GM23338 (cell line): ENCODE measurements at regions not wholly inside any gene's neighbourhood (a gene's known extent, or its start where the extent isn't known, plus 50 kb on each side); places are given as distances from the start of the nearest gene placed in this dataset.

ENCODE experiments used
- ATAC-seq: fragments of 200-7000 bp; cut with Tn5 transposase; 3 replicates; pipeline ENCODE4 v1.9.1; 2020
- DNase-seq: peaks from one replicate; pipeline ENCODE4 v3.0.0-alpha.2; 2015; ENCODE audit warnings: low spot score
- H2AFZ ChIP-seq: fragments of 200-600 bp; sonication (generic); 2 replicates; pipeline ENCODE4 v1.8.0; 2016; ENCODE audit warnings: antibody characterized with exemption, mild to moderate bottlenecking, moderate library complexity
- H3F3A ChIP-seq: fragments of 200-600 bp; sonication (generic); replicated peaks from 2 replicates; pipeline ENCODE4 v1.8.0; 2017; ENCODE audit warnings: antibody characterized with exemption, mixed run types, low read depth
- H3K27ac ChIP-seq: fragments of 200-600 bp; sonication (generic); 2 replicates; pipeline ENCODE4 v1.6.1; 2016; ENCODE audit warnings: low read depth
- H3K27me3 ChIP-seq: fragments of 200-600 bp; sonication (generic); 2 replicates; pipeline ENCODE4 v1.8.0; 2016; ENCODE audit warnings: mild to moderate bottlenecking, mixed run types, moderate library complexity; ENCODE audit not compliant: insufficient read depth
- H3K36me3 ChIP-seq: fragments of 200-600 bp; sonication (generic); 2 replicates; pipeline ENCODE4 v1.8.0; 2016; ENCODE audit warnings: mild to moderate bottlenecking; ENCODE audit not compliant: insufficient read depth
- H3K4me1 ChIP-seq: fragments of 200-600 bp; sonication (generic); 2 replicates; pipeline ENCODE4 v1.8.0; 2016; ENCODE audit warnings: mild to moderate bottlenecking, moderate library complexity; ENCODE audit not compliant: insufficient read depth
- H3K4me2 ChIP-seq: fragments of 200-600 bp; sonication (generic); 2 replicates; pipeline ENCODE4 v1.7.1; 2017; ENCODE audit warnings: mixed run types
- H3K4me3 ChIP-seq: fragments of 200-600 bp; sonication (generic); 2 replicates; pipeline ENCODE4 v1.6.1; 2016; ENCODE audit warnings: mixed run types
- H3K79me2 ChIP-seq: fragments of 200-600 bp; sonication (generic); replicated peaks from 2 replicates; pipeline ENCODE4 v1.8.0; 2017; ENCODE audit warnings: mild to moderate bottlenecking; ENCODE audit not compliant: insufficient read depth
- H3K9me2 ChIP-seq: fragments of 200-600 bp; sonication (generic); 2 replicates; pipeline ENCODE4 v1.8.0; 2017; ENCODE audit not compliant: insufficient read depth
- H4K20me1 ChIP-seq: fragments of 200-600 bp; sonication (generic); replicated peaks from 2 replicates; pipeline ENCODE4 v1.8.0; 2017; ENCODE audit warnings: mild to moderate bottlenecking; ENCODE audit not compliant: insufficient read depth
- H3K27ac Mint-ChIP-seq: 2 replicates; pipeline ENCODE4 v1.8.0; 2020; ENCODE audit warnings: inconsistent platforms, mild to moderate bottlenecking, moderate library complexity, mixed read lengths
- H3K27me3 Mint-ChIP-seq: 3 replicates; pipeline ENCODE4 v1.8.0; 2022; ENCODE audit warnings: low read depth, mild to moderate bottlenecking, moderate library complexity, mixed read lengths, inconsistent platforms; ENCODE audit not compliant: insufficient read depth, poor library complexity
- H3K36me3 Mint-ChIP-seq: 3 replicates; pipeline ENCODE4 v1.8.0; 2021; ENCODE audit warnings: low read depth, mild to moderate bottlenecking, inconsistent platforms, moderate library complexity, mixed read lengths
- H3K4me1 Mint-ChIP-seq: 3 replicates; pipeline ENCODE4 v1.8.0; 2020; ENCODE audit warnings: mild to moderate bottlenecking, inconsistent platforms, mixed read lengths
- H3K4me3 Mint-ChIP-seq: 3 replicates; pipeline ENCODE4 v1.8.0; 2021; ENCODE audit warnings: moderate library complexity, mild to moderate bottlenecking, inconsistent platforms, mixed read lengths
- H3K9me3 Mint-ChIP-seq: 3 replicates; pipeline ENCODE4 v1.8.0; 2020; ENCODE audit warnings: moderate library complexity, mild to moderate bottlenecking, inconsistent platforms, mixed read lengths
- CREB1 ChIP-seq: fragments of 250-450 bp; sonication (Bioruptor Pico); IDR thresholded peaks from 2 replicates; pipeline ENCODE4 v1.5.0; 2020; ENCODE audit warnings: low read depth, mild to moderate bottlenecking, moderate library complexity
- CTCF ChIP-seq, 2 experiments: fragments of 200-600 bp in 1 of 2; sonication (generic) in 1 of 2; conservative IDR thresholded peaks; 2 replicates each; pipeline versions ENCODE4 v1.5.1 to v1.6.1; 2016 to 2017; ENCODE audit warnings: antibody characterized with exemption in 2 of 2, low read depth in 2 of 2, mild to moderate bottlenecking in 2 of 2, moderate library complexity in 1 of 2
- ETS1 ChIP-seq: IDR thresholded peaks from 2 replicates; pipeline ENCODE4 v1.6.1; 2016; ENCODE audit warnings: antibody characterized with exemption
- EZH2 ChIP-seq: fragments of 200-600 bp; sonication (generic); IDR thresholded peaks from one replicate; pipeline ENCODE4 v1.8.0; 2017; ENCODE audit warnings: antibody characterized with exemption, mild to moderate bottlenecking, low read depth; ENCODE audit not compliant: unreplicated experiment
- EZH2phosphoT487 ChIP-seq: fragments of 200-600 bp; sonication (generic); IDR thresholded peaks from one replicate; pipeline ENCODE4 v1.8.1; 2018; ENCODE audit warnings: antibody characterized with exemption; ENCODE audit not compliant: unreplicated experiment
- JUNB ChIP-seq: IDR thresholded peaks from one replicate; pipeline ENCODE4 v1.6.1; 2016; ENCODE audit warnings: antibody characterized with exemption; ENCODE audit not compliant: unreplicated experiment
- NANOG ChIP-seq: IDR thresholded peaks from 2 replicates; pipeline ENCODE4 v1.6.1; 2016; ENCODE audit warnings: antibody characterized with exemption, borderline replicate concordance
- POLR2AphosphoS5 ChIP-seq: IDR thresholded peaks from 2 replicates; pipeline ENCODE4 v1.6.1; 2016; ENCODE audit warnings: antibody characterized with exemption, low read depth
- REST ChIP-seq: IDR thresholded peaks from one replicate; pipeline ENCODE4 v1.6.1; 2018; ENCODE audit warnings: antibody characterized with exemption; ENCODE audit not compliant: unreplicated experiment
- STAT1 ChIP-seq: IDR thresholded peaks from one replicate; pipeline ENCODE4 v1.6.1; 2016; ENCODE audit warnings: antibody characterized with exemption; ENCODE audit not compliant: unreplicated experiment
- ZNF114 ChIP-seq: fragments of 250-450 bp; sonication (Bioruptor Pico); IDR thresholded peaks from 2 replicates; pipeline ENCODE4 v1.5.0; 2020; ENCODE audit warnings: mild to moderate bottlenecking, moderate library complexity
- ZNF331 ChIP-seq: fragments of 250-450 bp; sonication (Bioruptor Pico); IDR thresholded peaks from 2 replicates; pipeline ENCODE4 v1.5.0; 2020; ENCODE audit warnings: low read depth, mild to moderate bottlenecking, moderate library complexity
- TF ChIP-seq, protein P1 (sequence below): fragments of 250-450 bp; sonication (Bioruptor Pico); IDR thresholded peaks from 2 replicates; pipeline ENCODE4 v1.5.0; 2020; ENCODE audit warnings: mild to moderate bottlenecking, moderate library complexity

GRCh38 chr17:6240601-6241000 is 170.4 kb downstream of the WSCD1 start (continued):
- TF ChIP-seq CREB1 (CRISPR knock-in tag) (no peak), ZNF331 (CRISPR knock-in tag) (no peak), NANOG (no peak)

DNA sequence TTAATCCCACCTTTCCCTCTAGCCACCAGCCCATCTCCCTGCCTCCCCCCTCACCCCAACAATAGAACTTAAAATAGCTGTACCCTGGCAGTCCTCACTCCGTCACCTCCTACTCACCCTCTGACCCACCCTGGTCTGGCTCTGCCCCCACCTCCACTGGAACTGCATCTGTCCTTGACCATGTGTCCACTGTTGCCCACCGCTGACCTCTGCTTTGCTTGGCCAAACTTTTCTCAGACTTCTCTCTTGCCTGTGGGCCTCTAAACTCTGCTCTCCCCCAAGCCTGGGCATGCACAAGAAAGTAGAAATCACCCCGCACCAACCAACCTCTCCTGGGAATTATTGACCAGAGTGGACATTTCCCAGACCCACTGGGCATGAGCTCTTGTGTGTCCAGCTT is 169.8 kb downstream of the WSCD1 start:
- TF ChIP-seq JUNB (no peak), ZNF114 (CRISPR knock-in tag) (no peak), REST (no peak), CREB1 (CRISPR knock-in tag) (no peak), STAT1 (no peak), EZH2 (no peak), NANOG (no peak), EZH2phosphoT487 (no peak), CTCF (conservative IDR thresholded peaks at IDR 0.05; ENCODE audit: low read depth in 2 of 2) (no peak), ZNF331 (CRISPR knock-in tag) (no peak), POLR2AphosphoS5 (no peak), ETS1 (no peak)
- TF ChIP-seq, protein P1, sequence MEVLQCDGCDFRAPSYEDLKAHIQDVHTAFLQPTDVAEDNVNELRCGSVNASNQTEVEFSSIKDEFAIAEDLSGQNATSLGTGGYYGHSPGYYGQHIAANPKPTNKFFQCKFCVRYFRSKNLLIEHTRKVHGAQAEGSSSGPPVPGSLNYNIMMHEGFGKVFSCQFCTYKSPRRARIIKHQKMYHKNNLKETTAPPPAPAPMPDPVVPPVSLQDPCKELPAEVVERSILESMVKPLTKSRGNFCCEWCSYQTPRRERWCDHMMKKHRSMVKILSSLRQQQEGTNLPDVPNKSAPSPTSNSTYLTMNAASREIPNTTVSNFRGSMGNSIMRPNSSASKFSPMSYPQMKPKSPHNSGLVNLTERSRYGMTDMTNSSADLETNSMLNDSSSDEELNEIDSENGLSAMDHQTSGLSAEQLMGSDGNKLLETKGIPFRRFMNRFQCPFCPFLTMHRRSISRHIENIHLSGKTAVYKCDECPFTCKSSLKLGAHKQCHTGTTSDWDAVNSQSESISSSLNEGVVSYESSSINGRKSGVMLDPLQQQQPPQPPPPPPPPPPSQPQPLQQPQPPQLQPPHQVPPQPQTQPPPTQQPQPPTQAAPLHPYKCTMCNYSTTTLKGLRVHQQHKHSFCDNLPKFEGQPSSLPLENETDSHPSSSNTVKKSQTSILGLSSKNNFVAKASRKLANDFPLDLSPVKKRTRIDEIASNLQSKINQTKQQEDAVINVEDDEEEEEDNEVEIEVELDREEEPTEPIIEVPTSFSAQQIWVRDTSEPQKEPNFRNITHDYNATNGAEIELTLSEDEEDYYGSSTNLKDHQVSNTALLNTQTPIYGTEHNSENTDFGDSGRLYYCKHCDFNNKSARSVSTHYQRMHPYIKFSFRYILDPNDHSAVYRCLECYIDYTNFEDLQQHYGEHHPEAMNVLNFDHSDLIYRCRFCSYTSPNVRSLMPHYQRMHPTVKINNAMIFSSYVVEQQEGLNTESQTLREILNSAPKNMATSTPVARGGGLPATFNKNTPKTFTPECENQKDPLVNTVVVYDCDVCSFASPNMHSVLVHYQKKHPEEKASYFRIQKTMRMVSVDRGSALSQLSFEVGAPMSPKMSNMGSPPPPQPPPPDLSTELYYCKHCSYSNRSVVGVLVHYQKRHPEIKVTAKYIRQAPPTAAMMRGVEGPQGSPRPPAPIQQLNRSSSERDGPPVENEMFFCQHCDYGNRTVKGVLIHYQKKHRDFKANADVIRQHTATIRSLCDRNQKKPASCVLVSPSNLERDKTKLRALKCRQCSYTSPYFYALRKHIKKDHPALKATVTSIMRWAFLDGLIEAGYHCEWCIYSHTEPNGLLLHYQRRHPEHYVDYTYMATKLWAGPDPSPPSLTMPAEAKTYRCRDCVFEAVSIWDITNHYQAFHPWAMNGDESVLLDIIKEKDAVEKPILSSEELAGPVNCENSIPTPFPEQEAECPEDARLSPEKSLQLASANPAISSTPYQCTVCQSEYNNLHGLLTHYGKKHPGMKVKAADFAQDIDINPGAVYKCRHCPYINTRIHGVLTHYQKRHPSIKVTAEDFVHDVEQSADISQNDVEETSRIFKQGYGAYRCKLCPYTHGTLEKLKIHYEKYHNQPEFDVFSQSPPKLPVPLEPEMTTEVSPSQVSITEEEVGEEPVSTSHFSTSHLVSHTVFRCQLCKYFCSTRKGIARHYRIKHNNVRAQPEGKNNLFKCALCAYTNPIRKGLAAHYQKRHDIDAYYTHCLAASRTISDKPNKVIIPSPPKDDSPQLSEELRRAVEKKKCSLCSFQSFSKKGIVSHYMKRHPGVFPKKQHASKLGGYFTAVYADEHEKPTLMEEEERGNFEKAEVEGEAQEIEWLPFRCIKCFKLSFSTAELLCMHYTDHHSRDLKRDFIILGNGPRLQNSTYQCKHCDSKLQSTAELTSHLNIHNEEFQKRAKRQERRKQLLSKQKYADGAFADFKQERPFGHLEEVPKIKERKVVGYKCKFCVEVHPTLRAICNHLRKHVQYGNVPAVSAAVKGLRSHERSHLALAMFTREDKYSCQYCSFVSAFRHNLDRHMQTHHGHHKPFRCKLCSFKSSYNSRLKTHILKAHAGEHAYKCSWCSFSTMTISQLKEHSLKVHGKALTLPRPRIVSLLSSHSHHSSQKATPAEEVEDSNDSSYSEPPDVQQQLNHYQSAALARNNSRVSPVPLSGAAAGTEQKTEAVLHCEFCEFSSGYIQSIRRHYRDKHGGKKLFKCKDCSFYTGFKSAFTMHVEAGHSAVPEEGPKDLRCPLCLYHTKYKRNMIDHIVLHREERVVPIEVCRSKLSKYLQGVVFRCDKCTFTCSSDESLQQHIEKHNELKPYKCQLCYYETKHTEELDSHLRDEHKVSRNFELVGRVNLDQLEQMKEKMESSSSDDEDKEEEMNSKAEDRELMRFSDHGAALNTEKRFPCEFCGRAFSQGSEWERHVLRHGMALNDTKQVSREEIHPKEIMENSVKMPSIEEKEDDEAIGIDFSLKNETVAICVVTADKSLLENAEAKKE (CRISPR knock-in tag), result no peak
- H3K4me2 ChIP-seq, result no peak overlapping the region
- H4K20me1 ChIP-seq, result no peaks in the 10 kb centered on the region
- peaks cover 11% of the 10 kb centered on the region for H3K27me3 Mint-ChIP-seq
- DNase-seq (no peak), ATAC-seq (no peak)
- H3F3A ChIP-seq, result peaks cover 4% of the 10 kb centered on the region; the same call in 1 of the 2 replicates
- no peak overlapping the region for H3K4me3 ChIP-seq
- H3K9me3 Mint-ChIP-seq, result no peaks in the 10 kb centered on the region
- H3K9me2 ChIP-seq, result no peaks in the 10 kb centered on the region
- no peaks in the 10 kb centered on the region for H3K36me3 ChIP-seq
- H3K27ac ChIP-seq, result no peak overlapping the region
- peaks cover 40% of the 10 kb centered on the region for H3K4me1 Mint-ChIP-seq
- H2AFZ ChIP-seq, result no peak overlapping the region
- H3K27me3 ChIP-seq, result no peaks in the 10 kb centered on the region
- H3K36me3 Mint-ChIP-seq, result no peaks in the 10 kb centered on the region
- no peak overlapping the region; the same call in none of the 2 replicates for H3K27ac Mint-ChIP-seq
- peaks cover 39% of the 10 kb centered on the region for H3K4me1 ChIP-seq
- H3K4me3 Mint-ChIP-seq, result no peak overlapping the region
- H3K79me2 ChIP-seq, result no peaks in the 10 kb centered on the region
